ENCODE measurements at regions not wholly inside any gene's neighbourhood (a gene's known extent, or its start where the extent isn't known, plus 50 kb on each side); places are given as distances from the start of the nearest gene placed in this dataset.
A peak's percentile ranks its signal among the peaks of the same experiment; 100 is the strongest.

DNA sequence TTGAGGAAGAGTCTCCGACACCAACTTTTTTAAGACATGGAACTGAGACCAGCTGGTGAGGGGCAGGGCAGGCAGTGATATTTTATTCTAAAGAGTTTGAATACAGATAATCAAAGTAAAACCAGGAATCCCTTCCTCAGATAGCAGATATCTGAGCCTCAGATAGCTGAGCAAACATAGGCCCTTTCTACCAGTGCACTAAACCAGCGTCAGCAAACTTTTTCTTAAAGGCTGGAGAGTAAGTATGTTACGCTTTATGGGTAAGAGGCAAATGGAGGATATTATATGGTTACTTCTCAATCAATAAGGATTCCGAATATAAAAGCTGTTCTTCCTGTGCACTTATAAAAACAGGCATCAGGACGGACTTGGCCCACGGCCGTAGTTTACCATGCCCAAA, 73.9 kb downstream of the WNT5A start:
- DNase-seq (ENCODE audit: low read depth) = no peak
- TF ChIP-seq, protein P1, sequence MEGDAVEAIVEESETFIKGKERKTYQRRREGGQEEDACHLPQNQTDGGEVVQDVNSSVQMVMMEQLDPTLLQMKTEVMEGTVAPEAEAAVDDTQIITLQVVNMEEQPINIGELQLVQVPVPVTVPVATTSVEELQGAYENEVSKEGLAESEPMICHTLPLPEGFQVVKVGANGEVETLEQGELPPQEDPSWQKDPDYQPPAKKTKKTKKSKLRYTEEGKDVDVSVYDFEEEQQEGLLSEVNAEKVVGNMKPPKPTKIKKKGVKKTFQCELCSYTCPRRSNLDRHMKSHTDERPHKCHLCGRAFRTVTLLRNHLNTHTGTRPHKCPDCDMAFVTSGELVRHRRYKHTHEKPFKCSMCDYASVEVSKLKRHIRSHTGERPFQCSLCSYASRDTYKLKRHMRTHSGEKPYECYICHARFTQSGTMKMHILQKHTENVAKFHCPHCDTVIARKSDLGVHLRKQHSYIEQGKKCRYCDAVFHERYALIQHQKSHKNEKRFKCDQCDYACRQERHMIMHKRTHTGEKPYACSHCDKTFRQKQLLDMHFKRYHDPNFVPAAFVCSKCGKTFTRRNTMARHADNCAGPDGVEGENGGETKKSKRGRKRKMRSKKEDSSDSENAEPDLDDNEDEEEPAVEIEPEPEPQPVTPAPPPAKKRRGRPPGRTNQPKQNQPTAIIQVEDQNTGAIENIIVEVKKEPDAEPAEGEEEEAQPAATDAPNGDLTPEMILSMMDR (IDR thresholded peaks at IDR 0.05; ENCODE audit: low read depth, low read length, missing control alignments) = no peak
- no peak overlapping the region for H3K4me3 ChIP-seq (ENCODE audit: low read depth, low read length)

DNA sequence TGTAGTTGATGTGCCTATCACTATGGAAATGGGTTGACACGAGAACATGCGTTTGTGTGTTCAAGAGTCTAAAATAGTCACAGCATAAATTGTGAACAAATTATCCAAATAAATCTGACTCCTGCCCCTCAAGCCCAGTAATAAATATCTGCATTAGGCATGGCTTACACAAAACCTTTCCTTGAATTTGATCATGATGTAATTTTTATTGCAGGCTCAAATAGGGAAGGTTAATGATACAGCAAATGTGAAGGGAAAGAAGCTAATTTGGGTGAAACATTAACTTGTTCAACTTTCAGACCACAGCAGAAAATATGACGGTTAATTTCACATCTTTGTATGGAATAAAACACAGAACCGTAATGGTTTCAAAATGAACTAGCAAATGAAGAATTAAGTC, 74.6 kb downstream of the WNT5A start:
- H3K4me3 ChIP-seq (ENCODE audit: low read depth, low read length) = no peak overlapping the region
- DNase-seq (ENCODE audit: low read depth) = no peak
- TF ChIP-seq, protein P1 (IDR thresholded peaks at IDR 0.05; ENCODE audit: low read depth, low read length, missing control alignments) = no peak

DNA sequence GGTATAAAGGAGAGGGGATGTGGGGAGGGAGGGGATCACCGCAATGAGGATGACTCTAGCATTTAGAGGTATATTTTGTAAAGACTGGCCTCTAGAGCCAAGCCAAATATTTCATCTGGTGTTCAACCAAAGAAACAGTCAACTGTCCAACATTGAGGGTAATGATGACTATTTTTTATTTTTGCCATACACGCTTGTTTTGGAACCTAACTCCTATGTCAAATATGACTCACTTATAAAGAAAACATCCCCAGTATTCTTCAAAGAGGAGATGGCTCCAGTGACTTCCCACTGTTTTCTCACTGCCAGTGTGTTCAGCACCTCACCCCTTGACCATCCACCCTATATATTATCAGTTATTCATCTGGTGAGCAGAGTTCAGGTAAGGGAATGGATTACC, 77.3 kb downstream of the WNT5A start:
- no peak overlapping the region for H3K4me3 ChIP-seq (ENCODE audit: low read depth, low read length)
- TF ChIP-seq, protein P1 (IDR thresholded peaks at IDR 0.05; ENCODE audit: low read depth, low read length, missing control alignments) = no peak
- DNase-seq (ENCODE audit: low read depth) = no peak

DNA sequence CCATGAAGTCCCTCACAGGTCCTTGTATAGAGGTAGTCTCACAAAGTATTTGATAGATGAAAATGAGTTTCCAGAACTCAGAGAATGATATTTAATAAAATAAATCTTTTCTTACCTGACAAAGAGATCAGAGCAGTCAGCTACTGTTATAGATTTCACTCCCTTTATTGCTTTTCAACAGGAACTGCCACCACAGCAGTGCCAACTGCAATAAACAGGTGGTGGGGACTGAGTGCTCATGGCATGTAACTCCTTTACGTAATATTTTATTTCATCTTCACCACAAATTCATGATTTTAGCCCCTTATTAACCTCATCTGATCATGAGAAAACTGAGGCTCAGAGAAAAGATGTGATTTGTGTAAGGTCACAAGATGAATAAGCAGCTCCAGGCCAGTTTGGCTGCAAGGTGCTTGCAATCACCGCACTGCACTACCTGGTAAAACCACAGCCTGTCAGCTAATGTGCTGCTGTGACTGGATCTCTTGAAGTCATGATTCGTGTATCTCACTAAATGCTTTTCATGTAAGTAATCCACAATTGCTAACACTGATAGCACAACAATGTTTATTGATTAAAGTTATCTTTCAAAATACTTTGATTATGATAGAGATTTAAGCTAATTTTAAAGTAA, 78.8 kb downstream of the WNT5A start:
- no peak for DNase-seq (ENCODE audit: low read depth)
- TF ChIP-seq, protein P1 (IDR thresholded peaks at IDR 0.05; ENCODE audit: low read depth, low read length, missing control alignments) = no peak
- no peak overlapping the region for H3K4me3 ChIP-seq (ENCODE audit: low read depth, low read length)

DNA sequence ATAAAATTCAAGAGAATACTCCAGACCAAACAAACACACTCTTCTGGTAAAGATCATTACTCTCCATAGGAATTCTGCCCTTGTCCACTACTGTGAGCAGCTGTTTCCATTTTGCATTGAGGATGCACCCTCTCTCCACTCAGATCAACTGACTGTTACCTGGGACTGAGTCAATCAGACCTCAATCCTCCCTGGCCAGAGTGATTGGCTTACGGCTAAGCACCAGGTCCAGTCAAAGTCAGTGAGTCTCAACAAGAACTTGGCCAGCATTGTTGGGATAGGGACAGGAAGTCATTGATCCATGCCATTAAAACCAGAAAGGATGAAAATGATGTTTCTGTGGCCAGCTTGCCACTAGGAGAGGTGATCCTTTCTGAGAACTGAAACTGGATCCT, 79.7 kb downstream of the WNT5A start:
- no peak overlapping the region for H3K4me3 ChIP-seq (ENCODE audit: low read depth, low read length)
- no peak for DNase-seq (ENCODE audit: low read depth)
- TF ChIP-seq, protein P1 (IDR thresholded peaks at IDR 0.05; ENCODE audit: low read depth, low read length, missing control alignments) = no peak

DNA sequence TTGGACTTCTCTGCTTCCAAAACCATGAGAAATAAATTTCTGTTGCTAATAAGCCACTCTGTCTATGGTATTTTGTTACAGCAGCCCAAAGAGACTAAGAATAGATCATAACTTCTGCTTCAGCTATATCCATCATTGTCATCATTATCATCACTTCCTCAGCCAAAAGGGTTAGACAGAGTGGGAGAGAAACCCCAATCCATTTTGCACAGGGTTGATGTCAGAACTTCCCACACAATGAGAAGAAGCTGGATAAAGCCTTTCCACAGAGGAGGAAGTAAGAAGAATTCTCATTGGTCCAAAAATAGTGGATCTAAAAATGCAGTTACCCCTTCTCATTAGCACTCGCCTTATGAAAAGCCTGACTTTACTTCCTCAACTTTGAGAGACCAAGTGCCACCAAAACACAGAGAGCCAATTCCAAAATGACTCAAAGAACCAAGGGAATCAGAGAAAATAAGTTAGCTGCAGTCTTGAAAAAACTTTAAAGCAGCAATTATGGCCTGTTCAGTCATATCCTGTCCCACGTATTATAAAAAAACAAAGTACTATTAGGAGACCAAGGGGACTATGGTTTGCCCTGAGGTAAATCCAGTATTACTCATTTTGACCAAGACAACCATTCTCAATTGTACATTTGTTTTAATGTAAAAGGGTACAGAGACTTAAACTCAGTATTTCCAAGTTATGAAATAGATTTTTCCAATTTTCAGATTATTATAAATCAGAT, 80.2 kb downstream of the WNT5A start:
- no peak for DNase-seq (ENCODE audit: low read depth)
- TF ChIP-seq, protein P1 (IDR thresholded peaks at IDR 0.05; ENCODE audit: low read depth, low read length, missing control alignments) = no peak
- no peak overlapping the region for H3K4me3 ChIP-seq (ENCODE audit: low read depth, low read length)

DNA sequence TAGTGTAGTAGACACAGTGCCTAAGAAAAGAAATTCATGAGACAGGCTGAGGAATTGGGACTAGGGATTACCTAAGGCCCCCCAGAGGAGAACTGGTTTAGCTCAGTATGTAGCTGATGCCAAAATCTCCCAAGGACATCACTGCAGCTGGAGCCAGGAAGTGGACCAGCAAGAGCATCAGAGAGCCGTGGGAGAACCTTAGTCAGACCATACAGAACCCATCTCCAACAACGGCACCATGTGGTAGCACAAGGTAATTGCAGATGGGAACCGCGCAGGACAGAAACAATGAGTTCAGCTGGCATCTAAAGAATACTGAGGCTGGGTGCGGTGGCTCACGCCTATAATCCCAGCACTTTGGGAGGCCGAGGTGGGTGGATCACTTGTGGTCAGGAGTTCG, 81.7 kb downstream of the WNT5A start:
- no peak for DNase-seq (ENCODE audit: low read depth)
- TF ChIP-seq, protein P1 (IDR thresholded peaks at IDR 0.05; ENCODE audit: low read depth, low read length, missing control alignments) = peak; percentile 29
- H3K4me3 ChIP-seq (ENCODE audit: low read depth, low read length) = no peak overlapping the region

All from GM12864 (cell line).